ENCODE measurements at regions not wholly inside any gene's neighbourhood (a gene's known extent, or its start where the extent isn't known, plus 50 kb on each side); places are given as distances from the start of the nearest gene placed in this dataset.

GRCh38 chr6:56841751-56842150 is 113.2 kb upstream of the BEND6 start:
- H3K14ac ChIP-seq (ENCODE audit: insufficient read depth, low read length), result no peak overlapping the region
- no peak overlapping the region for H3K56ac ChIP-seq (ENCODE audit: insufficient read length, low read depth, low read length)
- no peak overlapping the region for H3K27ac ChIP-seq (ENCODE audit: insufficient read length, low read depth, low read length)
- H3K27me3 Mint-ChIP-seq (ENCODE audit: low read depth), result no peaks in the 10 kb centered on the region
- peak overlapping the region; percentile 97 to 98 for H3K4me3 Mint-ChIP-seq
- no peak overlapping the region for H4K8ac ChIP-seq (replicated peaks; ENCODE audit: insufficient read length, low read depth, low read length)
- H2BK5ac ChIP-seq (ENCODE audit: insufficient read length, low read length), result no peak overlapping the region
- H3K79me2 ChIP-seq (ENCODE audit: insufficient read depth, low read length), result peaks cover 30% of the 10 kb centered on the region; the same call in 1 of the 2 replicates
- no peak overlapping the region for H2BK20ac ChIP-seq (ENCODE audit: low read depth, low read length, poor library complexity, severe bottlenecking)
- no peak overlapping the region for H4K91ac ChIP-seq (ENCODE audit: insufficient read length, low read depth, low read length)
- no peaks in the 10 kb centered on the region for H3K27me3 ChIP-seq (ENCODE audit: insufficient read depth, low read length)
- no peak overlapping the region for H3K9ac ChIP-seq (ENCODE audit: extremely low read depth, insufficient read length, low read length)
- H3K9me3 ChIP-seq (ENCODE audit: control insufficient read depth, low read depth, low read length), result no peaks in the 10 kb centered on the region
- H3K4me1 ChIP-seq (ENCODE audit: insufficient read depth, low read length), result peaks cover 7% of the 10 kb centered on the region; the same call in 1 of the 2 replicates
- H4K5ac ChIP-seq (ENCODE audit: insufficient read length, low read depth, low read length), result no peak overlapping the region
- H3K4me2 ChIP-seq (ENCODE audit: insufficient read depth, insufficient read length, low read length), result peak overlapping the region; percentile 63
- no peaks in the 10 kb centered on the region for H3K36me3 Mint-ChIP-seq (ENCODE audit: insufficient read depth in 1 of 3, low read depth in 3 of 3)
- H3K27ac Mint-ChIP-seq, result no peak overlapping the region
- DNase-seq, result no peak
- H2AK5ac ChIP-seq (ENCODE audit: insufficient read length, low read length), result no peak overlapping the region
- no peak overlapping the region for H2BK12ac ChIP-seq (ENCODE audit: insufficient read length, low read depth, low read length)
- no peaks in the 10 kb centered on the region for H4K20me1 ChIP-seq (ENCODE audit: control insufficient read depth, insufficient read depth, insufficient read length)
- H3K79me1 ChIP-seq (ENCODE audit: insufficient read depth, low read depth, low read length, poor library complexity, severe bottlenecking), result no peaks in the 10 kb centered on the region
- WGBS (ENCODE audit: extremely low coverage, insufficient read length, low lambda C conversion rate), result no CpG with 5 or more reads among the region's 1 CpG
- peaks cover 55 to 61% of the 10 kb centered on the region in 2 experiments for H3K4me1 Mint-ChIP-seq
- H3K23ac ChIP-seq (ENCODE audit: insufficient read length, low read depth, low read length), result no peak overlapping the region
- no peak overlapping the region for H2AFZ ChIP-seq (ENCODE audit: low read length)
- H3K9me3 Mint-ChIP-seq, result no peaks in the 10 kb centered on the region
- no peak overlapping the region for H2BK15ac ChIP-seq (ENCODE audit: low read depth, low read length)
- TF ChIP-seq CTCF (conservative IDR thresholded peaks at IDR 0.05), result no peak
- H2BK120ac ChIP-seq (ENCODE audit: low read depth, low read length, poor library complexity, severe bottlenecking), result no peak overlapping the region
- no peak overlapping the region for H3T11ph ChIP-seq (ENCODE audit: low read length)
- H3K23me2 ChIP-seq (ENCODE audit: insufficient read length, low read depth, low read length, poor library complexity, severe bottlenecking), result no peaks in the 10 kb centered on the region
- H3K18ac ChIP-seq (ENCODE audit: insufficient read length, low read depth, low read length), result no peak overlapping the region
- no peak overlapping the region for H3K4ac ChIP-seq (ENCODE audit: low read depth, low read length)
